ENCODE measurements at regions not wholly inside any gene's neighbourhood (a gene's known extent, or its start where the extent isn't known, plus 50 kb on each side); places are given as distances from the start of the nearest gene placed in this dataset.

GRCh38 chr1:229749992-229750391 is 123.9 kb downstream of the URB2 start:
- TF ChIP-seq POLR2A (IDR thresholded peaks at IDR 0.05) (no peak), CTCF (IDR thresholded peaks at IDR 0.05) (no peak)

Measured in Peyer's patch (tissue), 4 donors.